Natural killer cell (primary cell): ENCODE measurements at regions not wholly inside any gene's neighbourhood (a gene's known extent, or its start where the extent isn't known, plus 50 kb on each side); places are given as distances from the start of the nearest gene placed in this dataset.
"Not testable (repeated sequence)": the region's sequence is repeated elsewhere in the genome, so short reads cannot be mapped to it uniquely, and the experiment has no call there.

Experiments used
- ATAC-seq, 3 donors: fragments of 150-1000 bp in 2 of 3; fragments of 200-7000 bp in 1 of 3; cut with Tn5 transposase; 1 replicate in 1 of 3; 2 replicates in 2 of 3; pipeline ENCODE4 v1.10.0; 2021; ENCODE audit warnings: mild to moderate bottlenecking in 2 of 3, moderate library complexity in 2 of 3
- DNase-seq, 2 donors: peaks; one replicate each; pipeline versions ENCODE4 v3.0.0 to v3.0.0-alpha.2; 2013 to 2021; ENCODE audit warnings: mixed read lengths in 1 of 2
- H3K27ac ChIP-seq: one replicate; pipeline ENCODE4 v1.5.1; 2013; ENCODE audit warnings: mild to moderate bottlenecking, low read length
- H3K27me3 ChIP-seq: one replicate; pipeline ENCODE4 v1.6.1; 2013; ENCODE audit warnings: low read length; ENCODE audit not compliant: control insufficient read depth, insufficient read depth
- H3K36me3 ChIP-seq: one replicate; pipeline ENCODE4 v1.6.1; 2013; ENCODE audit warnings: low read length; ENCODE audit not compliant: control insufficient read depth, insufficient read depth
- H3K4me1 ChIP-seq: one replicate; pipeline ENCODE4 v1.6.1; 2013; ENCODE audit warnings: low read length; ENCODE audit not compliant: control insufficient read depth, insufficient read depth
- H3K4me3 ChIP-seq: one replicate; pipeline ENCODE4 v1.5.1; 2013; ENCODE audit warnings: low read length
- H3K9me3 ChIP-seq: one replicate; pipeline ENCODE4 v1.6.1; 2013; ENCODE audit warnings: low read length; ENCODE audit not compliant: control insufficient read depth, insufficient read depth
- H3K27ac Mint-ChIP-seq, 2 donors: one replicate each; pipeline ENCODE4 v1.8.0; 2022; ENCODE audit warnings: mild to moderate bottlenecking in 2 of 2, mixed read lengths in 2 of 2, moderate library complexity in 1 of 2
- H3K27me3 Mint-ChIP-seq, 2 donors: one replicate each; pipeline ENCODE4 v1.8.0; 2022; ENCODE audit warnings: low read depth in 2 of 2, mixed read lengths in 2 of 2
- H3K36me3 Mint-ChIP-seq: one replicate; pipeline ENCODE4 v1.8.0; 2022; ENCODE audit warnings: mixed read lengths
- H3K4me1 Mint-ChIP-seq, 2 donors: one replicate each; pipeline ENCODE4 v1.8.0; 2022; ENCODE audit warnings: mixed read lengths in 2 of 2
- H3K4me3 Mint-ChIP-seq: one replicate; pipeline ENCODE4 v1.8.0; 2022; ENCODE audit warnings: mild to moderate bottlenecking, moderate library complexity, mixed read lengths
- H3K9me3 Mint-ChIP-seq, 2 donors: one replicate each; pipeline ENCODE4 v1.8.0; 2022; ENCODE audit warnings: mixed read lengths in 2 of 2
- CTCF ChIP-seq: fragments of 200-600 bp; IDR thresholded peaks from one replicate; pipeline ENCODE4 v1.8.0; 2022; ENCODE audit warnings: antibody characterized with exemption
- WGBS: methylation state at CpG from one replicate; pipeline ENCODE4 v1.1.7; 2013; ENCODE audit warnings: missing lambda C conversion rate; ENCODE audit not compliant: insufficient coverage; 5-methylcytosine and 5-hydroxymethylcytosine counted together
- intact Hi-C: fragments of 100-400 bp; cut with micrococcal nuclease; formaldehyde crosslinking; loops from one replicate; pipeline ENCODE4 v1.14.2; 2022

DNA sequence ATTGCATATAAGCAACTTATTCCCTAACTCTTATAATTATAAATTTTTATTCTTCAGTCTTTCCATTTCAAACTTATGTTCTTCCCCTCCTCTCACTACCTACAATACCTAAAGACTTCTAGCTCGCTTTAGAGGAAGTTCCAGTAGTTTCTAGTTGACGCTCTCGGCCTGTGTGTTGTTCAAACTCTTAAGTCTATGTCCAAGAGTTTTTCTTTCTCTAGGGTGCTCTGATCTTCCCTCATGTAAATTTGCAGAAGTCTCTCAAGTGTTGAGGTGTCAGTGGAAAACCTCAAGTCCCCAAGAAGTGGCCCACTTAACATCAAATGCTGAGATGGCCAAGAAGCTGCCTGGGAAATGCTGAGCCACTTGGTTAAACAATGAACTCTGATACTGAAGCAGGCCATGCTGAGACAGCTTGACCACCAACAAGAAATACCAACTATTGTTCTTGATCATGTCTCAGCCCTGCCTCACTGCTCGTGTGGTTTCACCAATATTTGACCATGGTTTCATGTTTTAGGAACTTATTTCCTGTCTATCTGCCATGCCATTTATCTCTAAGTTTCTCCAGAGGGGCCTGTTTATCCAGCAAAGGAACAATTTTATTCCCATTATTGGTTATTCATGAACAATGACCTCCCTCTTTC is 100.9 kb upstream of the TCF21 start:
- H3K4me3 ChIP-seq = no peak overlapping the region
- Mint-ChIP-seq H3K9me3 (peaks cover under 1 to 7% of the 10 kb centered on the region in 2 donors), H3K27me3 (no peaks in the 10 kb centered on the region), H3K4me1 (no peaks in the 10 kb centered on the region), H3K36me3 (no peaks in the 10 kb centered on the region), H3K4me3 (no peak overlapping the region), H3K27ac (no peak overlapping the region)
- no peaks in the 10 kb centered on the region for H3K27me3 ChIP-seq
- no peak overlapping the region for H3K27ac ChIP-seq
- no peaks in the 10 kb centered on the region for H3K9me3 ChIP-seq
- ATAC-seq = no peak
- 84% methylated on average over 4 of the region's 4 CpGs for WGBS
- intact Hi-C loops = no loop called here
- no peak for DNase-seq
- no peak for TF ChIP-seq CTCF
- H3K4me1 ChIP-seq = no peaks in the 10 kb centered on the region
- no peaks in the 10 kb centered on the region for H3K36me3 ChIP-seq

DNA sequence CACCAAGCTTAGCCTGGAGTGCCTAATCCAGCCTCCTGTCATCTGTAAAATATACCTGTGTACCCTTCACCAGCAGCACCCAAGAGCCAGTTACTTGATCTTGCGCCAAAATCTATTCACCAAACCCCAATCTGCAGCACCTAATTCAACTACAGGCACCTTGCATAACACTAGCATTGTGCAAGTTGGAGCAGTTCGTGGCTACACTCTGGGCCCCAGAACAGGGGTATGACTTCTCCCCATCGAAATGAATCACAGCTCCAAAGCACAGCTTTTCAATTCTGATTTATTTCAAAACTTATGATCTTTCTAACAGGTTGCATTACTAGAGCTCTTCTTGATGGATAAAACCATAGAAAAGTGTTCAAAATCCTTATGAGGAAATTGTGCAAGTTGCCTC is 100.4 kb upstream of the TCF21 start:
- Histone ChIP-seq H3K27ac (no peak overlapping the region), H3K4me1 (no peaks in the 10 kb centered on the region), H3K4me3 (no peak overlapping the region), H3K36me3 (no peaks in the 10 kb centered on the region), H3K27me3 (no peaks in the 10 kb centered on the region), H3K9me3 (no peaks in the 10 kb centered on the region)
- Mint-ChIP-seq H3K27ac (no peak overlapping the region), H3K4me3 (no peak overlapping the region), H3K9me3 (peaks cover 2 to 5% of the 10 kb centered on the region in 2 donors), H3K36me3 (no peaks in the 10 kb centered on the region), H3K4me1 (no peaks in the 10 kb centered on the region), H3K27me3 (no peaks in the 10 kb centered on the region)
- DNase-seq = no peak
- WGBS = 78% methylated on average over 3 of the region's 3 CpGs
- intact Hi-C loops = no loop called here
- no peak for ATAC-seq
- TF ChIP-seq CTCF = no peak

GRCh38 chr6:133789449-133789848 is 99.5 kb upstream of the TCF21 start:
- DNase-seq, H3K4me3 Mint-ChIP-seq, H3K27me3 Mint-ChIP-seq, ATAC-seq, H3K4me3 ChIP-seq, intact Hi-C loops, H3K4me1 ChIP-seq, H3K36me3 Mint-ChIP-seq, H3K36me3 ChIP-seq, H3K4me1 Mint-ChIP-seq, H3K9me3 ChIP-seq, H3K9me3 Mint-ChIP-seq, H3K27ac Mint-ChIP-seq, H3K27ac ChIP-seq, H3K27me3 ChIP-seq: not testable (repeated sequence)
- 83% methylated on average over 1 of the region's 1 CpG for WGBS

DNA sequence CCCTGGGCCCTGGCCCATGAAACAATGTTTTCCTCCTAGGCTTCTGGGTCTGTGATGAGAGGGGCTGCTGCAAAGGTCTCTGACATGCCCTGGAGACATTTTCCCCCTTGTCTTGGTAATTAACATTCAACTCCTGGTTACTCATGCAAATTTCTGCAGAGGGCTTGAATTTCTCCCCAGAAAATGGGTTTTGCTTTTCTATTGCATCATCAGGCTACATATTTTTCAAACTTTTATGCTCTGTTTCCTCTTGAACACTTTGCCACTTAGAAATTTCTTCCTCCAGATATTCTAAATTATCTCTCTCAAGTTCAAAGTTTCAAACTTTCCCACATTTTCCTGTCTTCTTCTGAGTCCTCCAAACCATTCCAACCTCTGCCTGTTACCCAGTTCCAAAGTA is 98.2 kb upstream of the TCF21 start:
- H3K4me1 Mint-ChIP-seq, H3K4me3 Mint-ChIP-seq, H3K27ac ChIP-seq, H3K4me3 ChIP-seq, DNase-seq, H3K4me1 ChIP-seq, H3K36me3 ChIP-seq, H3K27me3 ChIP-seq, H3K9me3 ChIP-seq, H3K27ac Mint-ChIP-seq, H3K36me3 Mint-ChIP-seq, H3K9me3 Mint-ChIP-seq, H3K27me3 Mint-ChIP-seq, intact Hi-C loops, ATAC-seq: not testable (repeated sequence)

DNA sequence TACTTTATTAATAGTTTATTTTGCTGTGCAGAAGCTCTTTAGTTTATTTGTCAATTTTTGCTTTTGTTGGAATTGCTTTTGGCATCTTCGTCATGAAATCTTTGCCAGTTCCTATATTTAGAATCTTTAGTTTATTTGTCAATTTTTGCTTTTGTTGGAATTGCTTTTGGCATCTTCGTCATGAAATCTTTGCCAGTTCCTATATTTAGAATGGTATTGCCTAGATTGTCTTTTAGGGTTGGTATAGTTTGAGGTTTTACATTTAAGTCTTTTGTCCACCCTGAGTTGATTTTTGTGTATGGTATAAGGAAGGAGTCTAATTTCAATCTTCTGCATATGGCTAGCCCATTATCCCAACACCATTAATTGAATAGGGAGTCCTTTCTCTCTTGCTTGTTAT is 93.9 kb upstream of the TCF21 start:
- H3K27ac Mint-ChIP-seq, H3K27ac ChIP-seq, intact Hi-C loops, H3K36me3 Mint-ChIP-seq, H3K9me3 ChIP-seq, H3K36me3 ChIP-seq, H3K9me3 Mint-ChIP-seq, H3K4me1 Mint-ChIP-seq, H3K27me3 ChIP-seq, DNase-seq, H3K4me1 ChIP-seq, ATAC-seq, H3K4me3 ChIP-seq, H3K27me3 Mint-ChIP-seq, H3K4me3 Mint-ChIP-seq: not testable (repeated sequence)
- 97% methylated on average over 2 of the region's 2 CpGs for WGBS
